Sigmoid colon (tissue), 6 donors: ENCODE measurements at regions not wholly inside any gene's neighbourhood (a gene's known extent, or its start where the extent isn't known, plus 50 kb on each side); places are given as distances from the start of the nearest gene placed in this dataset.

Experiments
- DNase-seq: peaks from one replicate; pipeline ENCODE4 v3.0.0-alpha.2; 2019
- H3K27ac ChIP-seq, 4 donors: fragments of 200-600 bp; sonication (generic); one replicate each; pipeline ENCODE4 v1.5.1; 2016 to 2019; ENCODE audit warnings: mild to moderate bottlenecking in 1 of 4
- H3K27me3 ChIP-seq, 3 donors: fragments of 200-600 bp; sonication (generic); one replicate each; pipeline ENCODE4 v1.5.1; 2019; ENCODE audit warnings: mild to moderate bottlenecking in 1 of 3
- H3K36me3 ChIP-seq, 4 donors: fragments of 200-600 bp; sonication (generic); one replicate each; pipeline ENCODE4 v1.5.1; 2016 to 2019
- H3K4me1 ChIP-seq, 4 donors: fragments of 200-600 bp; sonication (generic); one replicate each; pipeline ENCODE4 v1.5.1; 2017 to 2019
- H3K4me3 ChIP-seq, 4 donors: fragments of 200-600 bp; sonication (generic); one replicate each; pipeline ENCODE4 v1.5.1; 2017 to 2019; ENCODE audit warnings: mild to moderate bottlenecking in 2 of 4, moderate library complexity in 1 of 4
- H3K9me3 ChIP-seq, 4 donors: fragments of 200-600 bp in 3 of 4; sonication (generic) in 3 of 4; one replicate each; pipeline versions ENCODE4 v1.5.1 to v1.6.1; 2013 to 2019
- EP300 ChIP-seq, 4 donors: sonication (generic); formaldehyde crosslinking; IDR thresholded peaks; one replicate each; pipeline ENCODE4 v1.6.1; 2017; ENCODE audit warnings: antibody characterized with exemption in 4 of 4
- POLR2A ChIP-seq, 2 donors: fragments of 450-650 bp; IDR thresholded peaks; one replicate each; pipeline ENCODE4 v1.6.1; 2016; ENCODE audit warnings: antibody characterized with exemption in 2 of 2, mild to moderate bottlenecking in 2 of 2, moderate library complexity in 2 of 2
- POLR2AphosphoS5 ChIP-seq, 4 donors: sonication (generic); formaldehyde crosslinking; IDR thresholded peaks; one replicate each; pipeline ENCODE4 v1.6.1; 2017; ENCODE audit warnings: antibody characterized with exemption in 4 of 4
- WGBS, 2 donors: extraction: QIAGEN DNeasy Blood & Tissue Kit; methylation state at CpG; one replicate each; pipeline ENCODE4 v1.1.7; 2013; 5-methylcytosine and 5-hydroxymethylcytosine counted together
- intact Hi-C: fragments of 100-400 bp; cut with DNase I; formaldehyde crosslinking; loops from one replicate; pipeline ENCODE4 v1.15.1; 2023
- TF ChIP-seq, protein P1 (sequence below), 4 experiments: fragments of 450-650 bp in 3 of 4; fragments of 200-600 bp in 1 of 4; IDR thresholded peaks; one replicate each; pipeline ENCODE4 v1.5.1; 2016 to 2019; ENCODE audit warnings: antibody characterized with exemption in 4 of 4, mild to moderate bottlenecking in 3 of 4, moderate library complexity in 2 of 4
- donor health status: healthy with polysubstance abuse.
- donor health status: healthy.

- H3K4me1 ChIP-seq: peaks cover 0 to 11% (median 0%) of the 10 kb centered on the region in 4 donors
- TF ChIP-seq POLR2A (IDR thresholded peaks at IDR 0.05) (no peak), EP300 (IDR thresholded peaks at IDR 0.05) (no peak), POLR2AphosphoS5 (IDR thresholded peaks at IDR 0.05) (no peak)
- TF ChIP-seq, protein P1, sequence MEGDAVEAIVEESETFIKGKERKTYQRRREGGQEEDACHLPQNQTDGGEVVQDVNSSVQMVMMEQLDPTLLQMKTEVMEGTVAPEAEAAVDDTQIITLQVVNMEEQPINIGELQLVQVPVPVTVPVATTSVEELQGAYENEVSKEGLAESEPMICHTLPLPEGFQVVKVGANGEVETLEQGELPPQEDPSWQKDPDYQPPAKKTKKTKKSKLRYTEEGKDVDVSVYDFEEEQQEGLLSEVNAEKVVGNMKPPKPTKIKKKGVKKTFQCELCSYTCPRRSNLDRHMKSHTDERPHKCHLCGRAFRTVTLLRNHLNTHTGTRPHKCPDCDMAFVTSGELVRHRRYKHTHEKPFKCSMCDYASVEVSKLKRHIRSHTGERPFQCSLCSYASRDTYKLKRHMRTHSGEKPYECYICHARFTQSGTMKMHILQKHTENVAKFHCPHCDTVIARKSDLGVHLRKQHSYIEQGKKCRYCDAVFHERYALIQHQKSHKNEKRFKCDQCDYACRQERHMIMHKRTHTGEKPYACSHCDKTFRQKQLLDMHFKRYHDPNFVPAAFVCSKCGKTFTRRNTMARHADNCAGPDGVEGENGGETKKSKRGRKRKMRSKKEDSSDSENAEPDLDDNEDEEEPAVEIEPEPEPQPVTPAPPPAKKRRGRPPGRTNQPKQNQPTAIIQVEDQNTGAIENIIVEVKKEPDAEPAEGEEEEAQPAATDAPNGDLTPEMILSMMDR (IDR thresholded peaks at IDR 0.05): no peak
- 71 to 73% methylated on average over 3 of the region's 3 CpGs for WGBS, 2 donors
- H3K4me3 ChIP-seq: no peak overlapping the region
- intact Hi-C loops: no loop called here
- no peaks in the 10 kb centered on the region for H3K36me3 ChIP-seq
- no peaks in the 10 kb centered on the region for H3K27me3 ChIP-seq
- H3K27ac ChIP-seq: no peak overlapping the region
- no peaks in the 10 kb centered on the region for H3K9me3 ChIP-seq
- DNase-seq: no peak
These were observed 120.4 kb upstream of the PLCB4 start for GRCh38 chr20:8948442-8949020.

GRCh38 chr20:8951164-8951563 is 117.7 kb upstream of the PLCB4 start:
- 80 to 87% methylated on average over 4 of the region's 4 CpGs for WGBS, 2 donors
- Histone ChIP-seq H3K4me1 (peaks cover 0 to 6% (median 0%) of the 10 kb centered on the region in 4 donors), H3K9me3 (no peaks in the 10 kb centered on the region), H3K36me3 (no peaks in the 10 kb centered on the region), H3K27me3 (no peaks in the 10 kb centered on the region), H3K4me3 (no peak overlapping the region), H3K27ac (no peak overlapping the region)
- no peak for TF ChIP-seq POLR2AphosphoS5 (IDR thresholded peaks at IDR 0.05)
- no peak for TF ChIP-seq EP300 (IDR thresholded peaks at IDR 0.05)
- TF ChIP-seq, protein P1 (IDR thresholded peaks at IDR 0.05): no peak
- no peak for TF ChIP-seq POLR2A (IDR thresholded peaks at IDR 0.05)
- DNase-seq: no peak
- intact Hi-C loops: no loop called here

GRCh38 chr20:8952721-8953120 is 116.2 kb upstream of the PLCB4 start:
- TF ChIP-seq POLR2A (IDR thresholded peaks at IDR 0.05) (no peak), POLR2AphosphoS5 (IDR thresholded peaks at IDR 0.05) (no peak), EP300 (IDR thresholded peaks at IDR 0.05) (no peak)
- TF ChIP-seq, protein P1 (IDR thresholded peaks at IDR 0.05): no peak
- 43 to 77% methylated on average over 2 of the region's 2 CpGs for WGBS, 2 donors
- H3K27me3 ChIP-seq: no peaks in the 10 kb centered on the region
- no peaks in the 10 kb centered on the region for H3K9me3 ChIP-seq
- intact Hi-C loops: no loop called here
- H3K4me3 ChIP-seq: no peak overlapping the region
- H3K36me3 ChIP-seq: no peaks in the 10 kb centered on the region
- DNase-seq: no peak
- no peaks in the 10 kb centered on the region for H3K4me1 ChIP-seq
- H3K27ac ChIP-seq: no peak overlapping the region

- Histone ChIP-seq H3K27ac (no peak overlapping the region), H3K9me3 (no peaks in the 10 kb centered on the region), H3K27me3 (no peaks in the 10 kb centered on the region), H3K4me1 (no peaks in the 10 kb centered on the region), H3K4me3 (no peak overlapping the region), H3K36me3 (no peaks in the 10 kb centered on the region)
- intact Hi-C loops: no loop called here
- WGBS, 2 donors: 92 to 95% methylated on average over 1 of the region's 1 CpG
- TF ChIP-seq POLR2AphosphoS5 (IDR thresholded peaks at IDR 0.05): no peak
- TF ChIP-seq EP300 (IDR thresholded peaks at IDR 0.05): no peak
- TF ChIP-seq, protein P1 (IDR thresholded peaks at IDR 0.05): no peak
- TF ChIP-seq POLR2A (IDR thresholded peaks at IDR 0.05): no peak
- no peak for DNase-seq
These were observed 115.6 kb upstream of the PLCB4 start for GRCh38 chr20:8953300-8953699.

- H3K36me3 ChIP-seq: no peaks in the 10 kb centered on the region
- no peaks in the 10 kb centered on the region for H3K27me3 ChIP-seq
- no peak for DNase-seq
- intact Hi-C loops: no loop called here
- H3K9me3 ChIP-seq: no peaks in the 10 kb centered on the region
- no peak overlapping the region for H3K27ac ChIP-seq
- TF ChIP-seq, protein P1 (IDR thresholded peaks at IDR 0.05): no peak
- TF ChIP-seq POLR2A (IDR thresholded peaks at IDR 0.05) (no peak), EP300 (IDR thresholded peaks at IDR 0.05) (no peak), POLR2AphosphoS5 (IDR thresholded peaks at IDR 0.05) (no peak)
- no peak overlapping the region for H3K4me3 ChIP-seq
- H3K4me1 ChIP-seq: no peaks in the 10 kb centered on the region
- WGBS, 2 donors: 93 to 97% methylated on average over 4 of the region's 4 CpGs
These were observed 108.6 kb upstream of the PLCB4 start for GRCh38 chr20:8960241-8960640.
